Activated CD4-positive, alpha-beta T cell treated with anti-CD3 and anti-CD28 coated beads for 24 hours (primary cell): ENCODE measurements at regions not wholly inside any gene's neighbourhood (a gene's known extent, or its start where the extent isn't known, plus 50 kb on each side); places are given as distances from the start of the nearest gene placed in this dataset.
"Not testable (repeated sequence)": the region's sequence is repeated elsewhere in the genome, so short reads cannot be mapped to it uniquely, and the experiment has no call there.

Source experiments
- DNase-seq, 2 donors: peaks; one replicate each; pipeline ENCODE4 v3.0.0-alpha.2; 2020; ENCODE audit warnings: low read depth in 2 of 2

- no peak for DNase-seq
Observed at GRCh38 chr4:179112441-179113170, 1670.4 kb upstream of the AGA start.

- DNase-seq, result no peak
Observed at GRCh38 chr4:179114615-179115014, 1672.4 kb upstream of the AGA start.

GRCh38 chr4:179116011-179116410 is 1673.8 kb upstream of the AGA start:
- DNase-seq, result no peak

GRCh38 chr4:179116581-179116980 is 1674.3 kb upstream of the AGA start:
- DNase-seq, result no peak

GRCh38 chr4:179123084-179123483 is 1680.8 kb upstream of the AGA start:
- DNase-seq, result no peak

- DNase-seq, result no peak
Observed at GRCh38 chr4:179124419-179124818, 1682.2 kb upstream of the AGA start.

- no peak for DNase-seq
Observed at GRCh38 chr4:179124957-179125356, 1682.7 kb upstream of the AGA start.

- no peak for DNase-seq
Observed at GRCh38 chr4:179125870-179126269, 1683.6 kb upstream of the AGA start.

GRCh38 chr4:179128299-179128698 is 1686.1 kb upstream of the AGA start:
- no peak for DNase-seq

GRCh38 chr4:179130122-179130714 is 1688.0 kb upstream of the AGA start:
- no peak for DNase-seq

- no peak for DNase-seq
Observed at GRCh38 chr4:179145746-179146525, 1703.7 kb upstream of the AGA start.

- no peak for DNase-seq
Observed at GRCh38 chr4:179151770-179152169, 1709.5 kb upstream of the AGA start.

- no peak for DNase-seq
Observed at GRCh38 chr4:179163147-179163546, 1720.9 kb upstream of the AGA start.

- no peak for DNase-seq
Observed at GRCh38 chr4:179164267-179164999, 1722.2 kb upstream of the AGA start.

- no peak for DNase-seq
Observed at GRCh38 chr4:179165000-179165738, 1722.9 kb upstream of the AGA start.

- no peak for DNase-seq
Observed at GRCh38 chr4:179165862-179166261, 1723.6 kb upstream of the AGA start.

GRCh38 chr4:179170308-179170707 is 1728.1 kb upstream of the AGA start:
- not testable (repeated sequence) for DNase-seq

GRCh38 chr4:179182741-179183140 is 1740.5 kb upstream of the AGA start:
- DNase-seq, result no peak

- DNase-seq, result no peak
Observed at GRCh38 chr4:179195887-179196286, 1753.7 kb upstream of the AGA start.

GRCh38 chr4:179196511-179196910 is 1754.3 kb upstream of the AGA start:
- no peak for DNase-seq

- no peak for DNase-seq
Observed at GRCh38 chr4:179200681-179201080, 1758.4 kb upstream of the AGA start.
